ENCODE measurements at regions not wholly inside any gene's neighbourhood (a gene's known extent, or its start where the extent isn't known, plus 50 kb on each side); places are given as distances from the start of the nearest gene placed in this dataset.

GRCh38 chr15:97096303-97096835 lies 765.9 kb downstream of the NR2F2 start:
- H3K4me3 Mint-ChIP-seq, result no peak overlapping the region
- H3K9me3 Mint-ChIP-seq (ENCODE audit: low read depth), result peaks cover 12% of the 10 kb centered on the region
- no peaks in the 10 kb centered on the region for H3K4me1 Mint-ChIP-seq
- H3K27me3 Mint-ChIP-seq, result no peaks in the 10 kb centered on the region
- no peak overlapping the region for H3K27ac Mint-ChIP-seq
- DNase-seq (no peak), ATAC-seq (no peak)
- CTCF ChIA-PET, result no interaction called here
- H3K36me3 Mint-ChIP-seq, result no peaks in the 10 kb centered on the region

- no peak overlapping the region for H3K4me3 Mint-ChIP-seq
- CTCF ChIA-PET, result no interaction called here
Observed at GRCh38 chr15:97099040-97099439, 768.5 kb downstream of the NR2F2 start.

GRCh38 chr15:97101572-97101971 lies 771.1 kb downstream of the NR2F2 start:
- no peak overlapping the region for H3K27ac Mint-ChIP-seq
- H3K36me3 Mint-ChIP-seq, result no peaks in the 10 kb centered on the region
- no peak overlapping the region for H3K4me3 Mint-ChIP-seq
- H3K4me1 Mint-ChIP-seq, result no peaks in the 10 kb centered on the region
- DNase-seq, result no peak
- H3K27me3 Mint-ChIP-seq, result no peaks in the 10 kb centered on the region
- ATAC-seq, result no peak
- CTCF ChIA-PET, result no interaction called here
- peaks cover 6% of the 10 kb centered on the region for H3K9me3 Mint-ChIP-seq (ENCODE audit: low read depth)

More at GRCh38 chr15:97099040-97099439, 768.5 kb downstream of the NR2F2 start:
- H3K27me3 Mint-ChIP-seq, result no peaks in the 10 kb centered on the region
- H3K27ac Mint-ChIP-seq, result no peak overlapping the region
- ATAC-seq (no peak), DNase-seq (no peak)
- H3K36me3 Mint-ChIP-seq, result no peaks in the 10 kb centered on the region
- peaks cover 12% of the 10 kb centered on the region for H3K9me3 Mint-ChIP-seq (ENCODE audit: low read depth)
- H3K4me1 Mint-ChIP-seq, result no peaks in the 10 kb centered on the region

- peaks cover 14% of the 10 kb centered on the region for H3K9me3 Mint-ChIP-seq (ENCODE audit: low read depth)
- ATAC-seq (no peak), DNase-seq (no peak)
- no peak overlapping the region for H3K4me3 Mint-ChIP-seq
- H3K4me1 Mint-ChIP-seq, result no peaks in the 10 kb centered on the region
- no peaks in the 10 kb centered on the region for H3K36me3 Mint-ChIP-seq
- H3K27ac Mint-ChIP-seq, result no peak overlapping the region
- H3K27me3 Mint-ChIP-seq, result no peaks in the 10 kb centered on the region
- CTCF ChIA-PET, result no interaction called here
Observed at GRCh38 chr15:97114900-97115760, 784.6 kb downstream of the NR2F2 start.

GRCh38 chr15:97115761-97116070 lies 785.2 kb downstream of the NR2F2 start:
- H3K9me3 Mint-ChIP-seq (ENCODE audit: low read depth), result peaks cover 12% of the 10 kb centered on the region
- H3K27ac Mint-ChIP-seq, result no peak overlapping the region
- no peaks in the 10 kb centered on the region for H3K27me3 Mint-ChIP-seq
- no peak overlapping the region for H3K4me3 Mint-ChIP-seq
- ATAC-seq (no peak), DNase-seq (no peak)
- no peaks in the 10 kb centered on the region for H3K36me3 Mint-ChIP-seq
- no peaks in the 10 kb centered on the region for H3K4me1 Mint-ChIP-seq
- CTCF ChIA-PET, result no interaction called here

- Mint-ChIP-seq H3K4me1 (no peaks in the 10 kb centered on the region), H3K4me3 (no peak overlapping the region), H3K9me3 (ENCODE audit: low read depth) (peaks cover 4% of the 10 kb centered on the region), H3K36me3 (no peaks in the 10 kb centered on the region), H3K27me3 (no peaks in the 10 kb centered on the region), H3K27ac (no peak overlapping the region)
- ATAC-seq (no peak), DNase-seq (no peak)
- CTCF ChIA-PET, result no interaction called here
Observed at GRCh38 chr15:97124790-97125189, 794.3 kb downstream of the NR2F2 start.

- ATAC-seq (no peak), DNase-seq (no peak)
- Mint-ChIP-seq H3K36me3 (no peaks in the 10 kb centered on the region), H3K9me3 (ENCODE audit: low read depth) (peaks cover 4% of the 10 kb centered on the region), H3K4me3 (no peak overlapping the region), H3K27ac (no peak overlapping the region), H3K27me3 (no peaks in the 10 kb centered on the region), H3K4me1 (no peaks in the 10 kb centered on the region)
- CTCF ChIA-PET, result no interaction called here
Observed at GRCh38 chr15:97126553-97127233, 796.2 kb downstream of the NR2F2 start.

GRCh38 chr15:97129674-97130073 lies 799.2 kb downstream of the NR2F2 start:
- Mint-ChIP-seq H3K9me3 (ENCODE audit: low read depth) (peaks cover 10% of the 10 kb centered on the region), H3K36me3 (no peaks in the 10 kb centered on the region), H3K27ac (no peak overlapping the region), H3K4me3 (no peak overlapping the region), H3K27me3 (no peaks in the 10 kb centered on the region), H3K4me1 (no peaks in the 10 kb centered on the region)
- no peak for DNase-seq
- CTCF ChIA-PET, result no interaction called here
- no peak for ATAC-seq

GRCh38 chr15:97140216-97140615 lies 809.7 kb downstream of the NR2F2 start:
- Mint-ChIP-seq H3K27me3 (no peaks in the 10 kb centered on the region), H3K4me3 (no peak overlapping the region), H3K4me1 (no peaks in the 10 kb centered on the region), H3K9me3 (ENCODE audit: low read depth) (peaks cover 7% of the 10 kb centered on the region), H3K36me3 (no peaks in the 10 kb centered on the region), H3K27ac (no peak overlapping the region)
- no peak for ATAC-seq
- DNase-seq, result no peak
- CTCF ChIA-PET, result no interaction called here

- H3K27ac Mint-ChIP-seq, result no peak overlapping the region
- CTCF ChIA-PET, result no interaction called here
Observed at GRCh38 chr15:97141360-97141759, 810.9 kb downstream of the NR2F2 start.

GRCh38 chr15:97141871-97142270 lies 811.4 kb downstream of the NR2F2 start:
- no peaks in the 10 kb centered on the region for H3K4me1 Mint-ChIP-seq
- H3K9me3 Mint-ChIP-seq (ENCODE audit: low read depth), result peaks cover 5% of the 10 kb centered on the region
- no peaks in the 10 kb centered on the region for H3K27me3 Mint-ChIP-seq
- ATAC-seq (no peak), DNase-seq (no peak)
- no peak overlapping the region for H3K27ac Mint-ChIP-seq
- CTCF ChIA-PET, result no interaction called here
- H3K36me3 Mint-ChIP-seq, result no peaks in the 10 kb centered on the region
- H3K4me3 Mint-ChIP-seq, result no peak overlapping the region

More at GRCh38 chr15:97141360-97141759, 810.9 kb downstream of the NR2F2 start:
- Mint-ChIP-seq H3K36me3 (no peaks in the 10 kb centered on the region), H3K9me3 (ENCODE audit: low read depth) (peaks cover 2% of the 10 kb centered on the region), H3K4me1 (no peaks in the 10 kb centered on the region), H3K4me3 (no peak overlapping the region), H3K27me3 (no peaks in the 10 kb centered on the region)
- no peak for DNase-seq
- ATAC-seq, result no peak

GRCh38 chr15:97143592-97144376 lies 813.3 kb downstream of the NR2F2 start:
- Mint-ChIP-seq H3K4me1 (no peaks in the 10 kb centered on the region), H3K4me3 (no peak overlapping the region), H3K36me3 (no peaks in the 10 kb centered on the region), H3K9me3 (ENCODE audit: low read depth) (peaks cover 5% of the 10 kb centered on the region), H3K27me3 (no peaks in the 10 kb centered on the region), H3K27ac (no peak overlapping the region)
- DNase-seq (no peak), ATAC-seq (no peak)
- CTCF ChIA-PET, result no interaction called here

- Mint-ChIP-seq H3K4me3 (no peak overlapping the region), H3K9me3 (ENCODE audit: low read depth) (peaks cover 5% of the 10 kb centered on the region), H3K27ac (no peak overlapping the region), H3K4me1 (no peaks in the 10 kb centered on the region), H3K27me3 (no peaks in the 10 kb centered on the region), H3K36me3 (no peaks in the 10 kb centered on the region)
- ATAC-seq (no peak), DNase-seq (no peak)
- CTCF ChIA-PET, result no interaction called here
Observed at GRCh38 chr15:97144377-97144711, 813.8 kb downstream of the NR2F2 start.

Data from activated CD8-positive, alpha-beta memory T cell treated with anti-CD3 and anti-CD28 coated beads, Interleukin-2, amount 10 ng/mL, durations not matched to agents 7 days and 5 days (primary cell).